OCI-LY1 (cell line): ENCODE measurements at regions not wholly inside any gene's neighbourhood (a gene's known extent, or its start where the extent isn't known, plus 50 kb on each side); places are given as distances from the start of the nearest gene placed in this dataset.

Experiments
- H2AFZ ChIP-seq: fragments of 200-600 bp; sonication (generic), shearing (Covaris generic); 2 replicates; pipeline ENCODE4 v1.6.0; 2014; ENCODE audit warnings: antibody characterized with exemption, mild to moderate bottlenecking, low read length
- H3F3A ChIP-seq: fragments of 200-600 bp; sonication (generic), shearing (Covaris generic); 2 replicates; pipeline ENCODE4 v1.6.0; 2014; ENCODE audit warnings: mild to moderate bottlenecking, antibody characterized with exemption, low read length, moderate library complexity; ENCODE audit not compliant: insufficient read depth
- H3K27ac ChIP-seq: fragments of 200-600 bp; sonication (generic); 2 replicates; pipeline ENCODE4 v1.5.1; 2014; ENCODE audit warnings: low read length, mixed run types, mild to moderate bottlenecking, low read depth; ENCODE audit not compliant: poor library complexity, severe bottlenecking
- H3K27me3 ChIP-seq: fragments of 200-600 bp; sonication (generic); 2 replicates; pipeline ENCODE4 v1.6.0; 2014; ENCODE audit warnings: antibody characterized with exemption, mild to moderate bottlenecking, low read length, moderate library complexity; ENCODE audit not compliant: insufficient read depth
- H3K36me3 ChIP-seq: fragments of 200-600 bp; sonication (generic); 2 replicates; pipeline ENCODE4 v1.6.1; 2014; ENCODE audit warnings: mild to moderate bottlenecking, antibody characterized with exemption, low read length, moderate library complexity, mixed read lengths; ENCODE audit not compliant: insufficient read depth
- H3K4me1 ChIP-seq: fragments of 200-600 bp; sonication (generic); 2 replicates; pipeline ENCODE4 v1.5.1; 2014; ENCODE audit warnings: mild to moderate bottlenecking, low read length, moderate library complexity; ENCODE audit not compliant: insufficient read depth, severe bottlenecking
- H3K4me2 ChIP-seq: fragments of 200-600 bp; sonication (generic), shearing (Covaris generic); 2 replicates; pipeline ENCODE4 v1.6.1; 2014; ENCODE audit warnings: low read length
- H3K4me3 ChIP-seq: fragments of 200-600 bp; sonication (generic); 2 replicates; pipeline ENCODE4 v1.5.1; 2014; ENCODE audit warnings: low read length, low read depth, mild to moderate bottlenecking, mixed read lengths; ENCODE audit not compliant: poor library complexity, severe bottlenecking
- H3K79me2 ChIP-seq: fragments of 200-600 bp; shearing (Covaris generic); 2 replicates; pipeline ENCODE4 v1.6.1; 2016; ENCODE audit warnings: mixed run types, low read length, mixed read lengths; ENCODE audit not compliant: insufficient read depth
- H3K9ac ChIP-seq: fragments of 200-600 bp; sonication (generic), shearing (Covaris generic); 2 replicates; pipeline ENCODE4 v1.6.1; 2014; ENCODE audit warnings: mild to moderate bottlenecking, low read length, mixed read lengths
- H3K9me2 ChIP-seq: fragments of 200-600 bp; sonication (generic), shearing (Covaris generic); 2 replicates; pipeline ENCODE4 v1.6.1; 2014; ENCODE audit warnings: low read depth, mild to moderate bottlenecking, low read length, mixed read lengths
- H3K9me3 ChIP-seq: fragments of 200-600 bp; shearing (Covaris generic); 2 replicates; pipeline ENCODE4 v1.6.1; 2014; ENCODE audit warnings: low read length, mixed read lengths
- H4K20me1 ChIP-seq: fragments of 200-600 bp; sonication (generic), shearing (Covaris generic); 2 replicates; pipeline ENCODE4 v1.6.0; 2016; ENCODE audit warnings: mild to moderate bottlenecking, low read length; ENCODE audit not compliant: insufficient read depth
- EZH2 ChIP-seq: fragments of 200-600 bp; sonication (generic), shearing (Covaris generic); IDR thresholded peaks from 2 replicates; pipeline ENCODE4 v1.8.0; 2017; ENCODE audit warnings: borderline replicate concordance, mixed run types, mild to moderate bottlenecking, antibody characterized with exemption, low read length, moderate library complexity, mixed read lengths
- TF ChIP-seq, protein P1 (sequence below): fragments of 200-600 bp; sonication (generic), shearing (Covaris generic); IDR thresholded peaks from 2 replicates; pipeline ENCODE4 v1.5.1; 2017; ENCODE audit warnings: mild to moderate bottlenecking, antibody characterized with exemption, low read length, moderate library complexity, mixed read lengths

DNA sequence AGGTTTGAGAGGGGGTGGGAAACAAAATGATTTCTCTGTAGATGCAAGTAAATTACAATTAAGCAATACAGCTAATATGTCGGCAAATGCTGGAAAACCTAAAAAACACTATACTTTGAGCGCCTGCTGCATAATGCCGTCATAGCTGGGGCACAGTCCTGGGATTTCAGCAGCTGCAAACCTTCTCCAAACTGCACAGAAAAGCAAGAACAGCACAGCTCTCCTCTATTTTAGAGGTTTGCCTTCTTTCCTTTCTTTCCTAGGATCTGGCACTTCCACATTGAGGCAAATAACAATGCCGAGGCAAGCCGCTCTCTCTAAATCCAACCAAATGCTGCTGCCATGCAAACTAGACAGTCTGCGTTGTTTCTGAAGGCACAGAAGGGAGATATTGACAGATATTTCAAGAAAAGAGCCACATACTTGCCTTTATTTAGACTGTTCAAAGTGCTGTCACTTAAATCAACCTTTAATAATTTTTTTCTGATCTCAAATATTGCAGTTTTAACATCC, 287.1 kb upstream of the G2E3 start:
- Histone ChIP-seq H3K9me2 (no peaks in the 10 kb centered on the region), H4K20me1 (no peaks in the 10 kb centered on the region), H3K79me2 (no peaks in the 10 kb centered on the region), H3K27me3 (no peaks in the 10 kb centered on the region), H3K9ac (no peak overlapping the region), H3K4me1 (no peaks in the 10 kb centered on the region), H3K36me3 (no peaks in the 10 kb centered on the region), H3F3A (no peaks in the 10 kb centered on the region), H3K4me3 (no peak overlapping the region), H2AFZ (no peak overlapping the region), H3K4me2 (no peak overlapping the region), H3K27ac (no peak overlapping the region), H3K9me3 (no peaks in the 10 kb centered on the region)
- TF ChIP-seq, protein P1, sequence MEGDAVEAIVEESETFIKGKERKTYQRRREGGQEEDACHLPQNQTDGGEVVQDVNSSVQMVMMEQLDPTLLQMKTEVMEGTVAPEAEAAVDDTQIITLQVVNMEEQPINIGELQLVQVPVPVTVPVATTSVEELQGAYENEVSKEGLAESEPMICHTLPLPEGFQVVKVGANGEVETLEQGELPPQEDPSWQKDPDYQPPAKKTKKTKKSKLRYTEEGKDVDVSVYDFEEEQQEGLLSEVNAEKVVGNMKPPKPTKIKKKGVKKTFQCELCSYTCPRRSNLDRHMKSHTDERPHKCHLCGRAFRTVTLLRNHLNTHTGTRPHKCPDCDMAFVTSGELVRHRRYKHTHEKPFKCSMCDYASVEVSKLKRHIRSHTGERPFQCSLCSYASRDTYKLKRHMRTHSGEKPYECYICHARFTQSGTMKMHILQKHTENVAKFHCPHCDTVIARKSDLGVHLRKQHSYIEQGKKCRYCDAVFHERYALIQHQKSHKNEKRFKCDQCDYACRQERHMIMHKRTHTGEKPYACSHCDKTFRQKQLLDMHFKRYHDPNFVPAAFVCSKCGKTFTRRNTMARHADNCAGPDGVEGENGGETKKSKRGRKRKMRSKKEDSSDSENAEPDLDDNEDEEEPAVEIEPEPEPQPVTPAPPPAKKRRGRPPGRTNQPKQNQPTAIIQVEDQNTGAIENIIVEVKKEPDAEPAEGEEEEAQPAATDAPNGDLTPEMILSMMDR = no peak
- TF ChIP-seq EZH2 = no peak

- no peaks in the 10 kb centered on the region for H3K4me1 ChIP-seq
- no peak overlapping the region for H3K27ac ChIP-seq
- H3K9me3 ChIP-seq = no peaks in the 10 kb centered on the region
- H3F3A ChIP-seq = no peaks in the 10 kb centered on the region
- H3K9me2 ChIP-seq = no peaks in the 10 kb centered on the region
- no peak overlapping the region for H2AFZ ChIP-seq
- no peaks in the 10 kb centered on the region for H4K20me1 ChIP-seq
- H3K36me3 ChIP-seq = no peaks in the 10 kb centered on the region
- no peak overlapping the region for H3K9ac ChIP-seq
- TF ChIP-seq, protein P1 = no peak
- no peak for TF ChIP-seq EZH2
- H3K79me2 ChIP-seq = no peaks in the 10 kb centered on the region
- no peak overlapping the region for H3K4me3 ChIP-seq
- no peaks in the 10 kb centered on the region for H3K27me3 ChIP-seq
- H3K4me2 ChIP-seq = no peak overlapping the region
Observed at GRCh38 chr14:30272848-30273832, 285.8 kb upstream of the G2E3 start.

DNA sequence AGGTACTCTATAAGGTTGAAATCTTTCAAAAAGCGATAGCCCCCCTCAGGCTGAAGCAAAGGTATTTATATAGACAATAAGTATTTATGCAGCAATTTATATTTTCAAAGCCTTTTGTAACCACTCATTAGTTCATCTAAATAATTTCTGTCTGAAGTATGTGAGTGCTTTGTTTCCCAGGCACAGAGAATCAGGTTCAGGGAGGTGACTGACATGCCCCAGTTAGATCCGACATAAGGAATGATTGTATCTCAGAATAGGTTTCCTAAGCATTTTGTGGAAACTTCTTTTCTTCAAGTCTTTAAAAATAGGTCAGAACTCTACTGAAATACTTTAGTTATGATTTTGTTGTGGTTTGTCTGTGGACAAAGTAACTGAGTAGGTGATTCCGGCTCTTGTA, 283.4 kb upstream of the G2E3 start:
- Histone ChIP-seq H3K4me3 (no peak overlapping the region), H3F3A (no peaks in the 10 kb centered on the region), H3K4me2 (no peak overlapping the region), H4K20me1 (no peaks in the 10 kb centered on the region), H3K79me2 (no peaks in the 10 kb centered on the region), H3K27me3 (no peaks in the 10 kb centered on the region), H3K4me1 (no peaks in the 10 kb centered on the region), H3K27ac (no peak overlapping the region), H3K9me3 (no peaks in the 10 kb centered on the region), H3K9me2 (no peaks in the 10 kb centered on the region), H2AFZ (no peak overlapping the region), H3K36me3 (no peaks in the 10 kb centered on the region), H3K9ac (no peak overlapping the region)
- TF ChIP-seq, protein P1 = no peak
- TF ChIP-seq EZH2 = no peak
